DND-41 (cell line): ENCODE measurements at regions not wholly inside any gene's neighbourhood (a gene's known extent, or its start where the extent isn't known, plus 50 kb on each side); places are given as distances from the start of the nearest gene placed in this dataset.

Experiments
- ATAC-seq: fragments of 200-7000 bp; cut with Tn5 transposase; 3 replicates; pipeline ENCODE4 v1.9.1; 2021; ENCODE audit warnings: low read depth; ENCODE audit not compliant: insufficient read depth
- DNase-seq: peaks from one replicate; pipeline ENCODE4 v3.0.0-alpha.2; 2020
- H2AFZ ChIP-seq: 2 replicates; pipeline ENCODE4 v1.6.0; 2012; ENCODE audit warnings: low read depth, low read length
- H3K27ac ChIP-seq: 2 replicates; pipeline ENCODE4 v1.5.1; 2012; ENCODE audit warnings: low read length, inconsistent platforms
- H3K27me3 ChIP-seq: fragments of 200-600 bp; sonication (generic); 2 replicates; pipeline ENCODE4 v1.6.0; 2012; ENCODE audit warnings: low read length, mild to moderate bottlenecking, inconsistent platforms; ENCODE audit not compliant: insufficient read depth, poor library complexity
- H3K36me3 ChIP-seq: 2 replicates; pipeline ENCODE4 v1.5.1; 2012; ENCODE audit warnings: low read length, inconsistent platforms; ENCODE audit not compliant: insufficient read depth
- H3K4me1 ChIP-seq: 2 replicates; pipeline ENCODE4 v1.5.1; 2012; ENCODE audit warnings: mild to moderate bottlenecking, low read length; ENCODE audit not compliant: insufficient read depth
- H3K4me2 ChIP-seq: 2 replicates; pipeline ENCODE4 v1.6.0; 2012; ENCODE audit warnings: mild to moderate bottlenecking, moderate library complexity, low read length, inconsistent platforms; ENCODE audit not compliant: insufficient read depth
- H3K4me3 ChIP-seq, 2 experiments: fragments of 200-600 bp in 1 of 2; shearing (Covaris generic) in 1 of 2; 2 replicates each; pipeline ENCODE4 v1.5.1; 2012 to 2016; ENCODE audit warnings: inconsistent platforms in 2 of 2, low read length in 2 of 2, mild to moderate bottlenecking in 2 of 2, low read depth in 1 of 2, moderate library complexity in 1 of 2
- H3K79me2 ChIP-seq: 2 replicates; pipeline ENCODE4 v1.6.0; 2012; ENCODE audit warnings: low read length, inconsistent platforms; ENCODE audit not compliant: insufficient read depth
- H3K9ac ChIP-seq: 2 replicates; pipeline ENCODE4 v1.6.0; 2012; ENCODE audit warnings: low read depth, mild to moderate bottlenecking, inconsistent platforms, low read length, moderate library complexity
- H3K9me3 ChIP-seq: 2 replicates; pipeline ENCODE4 v1.5.1; 2012; ENCODE audit warnings: low read length, moderate library complexity, mild to moderate bottlenecking, inconsistent platforms; ENCODE audit not compliant: insufficient read depth, severe bottlenecking
- H4K20me1 ChIP-seq: 2 replicates; pipeline ENCODE4 v1.6.0; 2012; ENCODE audit warnings: low read length; ENCODE audit not compliant: insufficient read depth
- CTCF ChIP-seq: IDR thresholded peaks from 2 replicates; pipeline ENCODE4 v1.5.1; 2012; ENCODE audit warnings: borderline replicate concordance, low read length, moderate library complexity, mild to moderate bottlenecking; ENCODE audit not compliant: poor library complexity, severe bottlenecking; ENCODE audit errors: extremely low read depth
- EZH2 ChIP-seq: IDR thresholded peaks from 3 replicates; pipeline ENCODE4 v1.6.1; 2012; ENCODE audit warnings: borderline replicate concordance, low read depth, mild to moderate bottlenecking, moderate library complexity, low read length, inconsistent platforms; ENCODE audit not compliant: severe bottlenecking

GRCh38 chr12:125776212-125776611 is 711.0 kb downstream of the AACS start:
- Histone ChIP-seq H3K4me1 (no peaks in the 10 kb centered on the region), H3K27ac (no peak overlapping the region), H3K4me3 (no peak overlapping the region), H3K9me3 (no peaks in the 10 kb centered on the region), H2AFZ (no peak overlapping the region), H4K20me1 (no peaks in the 10 kb centered on the region), H3K36me3 (no peaks in the 10 kb centered on the region), H3K79me2 (no peaks in the 10 kb centered on the region), H3K27me3 (no peaks in the 10 kb centered on the region), H3K9ac (no peak overlapping the region), H3K4me2 (no peak overlapping the region)
- ATAC-seq (no peak), DNase-seq (no peak)
- TF ChIP-seq EZH2 (no peak), CTCF (no peak)

DNA sequence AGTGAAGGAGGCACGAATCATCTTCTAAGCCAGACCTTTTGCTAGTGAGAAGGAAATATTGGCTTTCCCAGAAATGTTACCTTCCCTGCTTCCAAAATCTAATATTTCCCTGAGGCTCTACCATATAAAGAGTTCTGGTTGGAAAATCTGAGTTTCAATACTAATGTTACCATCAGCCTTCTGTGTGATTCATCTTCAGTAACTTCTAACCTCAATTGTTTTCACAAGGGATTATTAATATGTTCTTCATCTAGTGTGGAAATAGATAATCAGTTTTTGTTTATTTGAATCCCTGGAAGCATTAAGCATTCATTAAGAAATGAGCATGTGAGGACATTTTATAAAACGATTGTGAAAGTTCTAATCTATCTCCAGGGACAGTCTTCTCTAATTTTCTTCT is 720.9 kb downstream of the AACS start:
- H2AFZ ChIP-seq, result no peak overlapping the region
- no peaks in the 10 kb centered on the region for H4K20me1 ChIP-seq
- H3K4me1 ChIP-seq, result no peaks in the 10 kb centered on the region
- H3K9ac ChIP-seq, result no peak overlapping the region
- H3K4me2 ChIP-seq, result no peak overlapping the region
- ATAC-seq, result no peak
- TF ChIP-seq EZH2, result no peak
- TF ChIP-seq CTCF, result no peak
- no peak overlapping the region for H3K27ac ChIP-seq
- no peaks in the 10 kb centered on the region for H3K36me3 ChIP-seq
- no peak overlapping the region for H3K4me3 ChIP-seq
- no peaks in the 10 kb centered on the region for H3K79me2 ChIP-seq
- H3K27me3 ChIP-seq, result no peaks in the 10 kb centered on the region
- H3K9me3 ChIP-seq, result no peaks in the 10 kb centered on the region
- no peak for DNase-seq

DNA sequence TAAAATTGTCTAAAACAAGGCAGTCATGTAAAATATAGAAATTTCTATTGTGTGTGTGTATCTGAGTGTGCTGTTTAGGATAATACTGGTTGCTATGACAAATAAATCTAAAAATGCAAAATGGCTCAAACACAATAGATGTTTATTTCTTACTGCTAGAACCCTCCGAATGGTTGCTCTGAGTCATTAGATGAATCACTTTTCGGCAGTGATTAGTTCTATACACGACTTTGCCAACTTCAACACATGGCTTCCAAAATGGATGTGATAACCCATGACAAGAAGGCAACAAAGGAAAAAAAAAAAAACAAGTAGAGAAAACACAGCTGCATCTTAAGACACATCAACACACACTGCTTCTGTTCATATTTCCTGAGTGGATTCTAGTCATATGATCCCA is 729.2 kb downstream of the AACS start:
- Histone ChIP-seq H3K27me3 (no peaks in the 10 kb centered on the region), H3K79me2 (no peaks in the 10 kb centered on the region), H3K27ac (no peak overlapping the region), H3K4me2 (no peak overlapping the region), H3K4me3 (no peak overlapping the region), H3K4me1 (no peaks in the 10 kb centered on the region), H3K9ac (no peak overlapping the region), H3K36me3 (no peaks in the 10 kb centered on the region), H4K20me1 (no peaks in the 10 kb centered on the region), H2AFZ (no peak overlapping the region), H3K9me3 (no peaks in the 10 kb centered on the region)
- DNase-seq (no peak), ATAC-seq (no peak)
- TF ChIP-seq EZH2 (no peak), CTCF (no peak)

DNA sequence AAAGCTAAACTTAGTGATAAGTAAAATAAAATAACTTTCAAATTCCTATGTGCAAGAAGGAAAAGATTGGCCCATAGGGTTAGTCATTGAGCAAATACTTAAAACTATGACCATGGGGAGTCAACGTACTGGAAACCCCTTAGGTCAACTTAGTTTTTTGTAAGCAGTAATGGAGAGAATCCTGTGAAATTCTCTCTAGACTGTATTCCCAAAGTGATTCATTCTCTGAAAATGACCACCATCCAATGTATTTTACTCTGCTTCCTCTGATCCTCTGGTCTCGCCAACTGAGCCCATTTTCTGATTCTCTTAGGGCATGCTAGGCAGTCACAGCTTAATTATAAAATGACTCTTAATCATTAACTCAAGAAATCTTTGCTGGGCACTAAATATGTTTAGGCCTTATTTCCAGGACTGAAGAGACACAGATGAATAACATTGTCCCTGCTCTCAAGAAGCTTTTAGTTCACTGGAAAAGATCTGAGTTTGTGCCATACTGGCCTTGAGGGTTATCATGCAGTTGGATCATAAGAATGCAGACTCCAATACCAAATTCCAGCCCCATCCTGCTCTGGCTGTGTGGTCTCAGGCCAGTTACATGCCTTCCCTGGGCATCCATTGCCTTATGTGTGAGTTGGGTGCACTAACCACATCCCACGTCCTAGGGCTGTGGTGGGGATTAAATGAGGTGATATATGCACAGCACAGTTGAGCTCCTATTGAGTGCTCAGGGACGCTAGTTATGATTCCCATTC is 732.4 kb downstream of the AACS start:
- no peak for TF ChIP-seq EZH2
- TF ChIP-seq CTCF, result no peak
- H3K27ac ChIP-seq, result no peak overlapping the region
- H2AFZ ChIP-seq, result no peak overlapping the region
- no peak overlapping the region for H3K4me2 ChIP-seq
- H3K79me2 ChIP-seq, result no peaks in the 10 kb centered on the region
- no peak overlapping the region for H3K9ac ChIP-seq
- H3K9me3 ChIP-seq, result no peaks in the 10 kb centered on the region
- no peak for DNase-seq
- no peak overlapping the region for H3K4me3 ChIP-seq
- H4K20me1 ChIP-seq, result no peaks in the 10 kb centered on the region
- ATAC-seq, result no peak
- no peaks in the 10 kb centered on the region for H3K27me3 ChIP-seq
- no peaks in the 10 kb centered on the region for H3K36me3 ChIP-seq
- H3K4me1 ChIP-seq, result no peaks in the 10 kb centered on the region
